ENCODE measurements at regions not wholly inside any gene's neighbourhood (a gene's known extent, or its start where the extent isn't known, plus 50 kb on each side); places are given as distances from the start of the nearest gene placed in this dataset.
"Not testable (repeated sequence)": the region's sequence is repeated elsewhere in the genome, so short reads cannot be mapped to it uniquely, and the experiment has no call there.

GRCh38 chr1:174105086-174105485, 54.2 kb upstream of the RABGAP1L start:
- DNase-seq = no peak

GRCh38 chr1:174103766-174104165, 55.6 kb upstream of the RABGAP1L start:
- DNase-seq = no peak

- DNase-seq = not testable (repeated sequence)
Observed at GRCh38 chr1:174101976-174102375, 57.3 kb upstream of the RABGAP1L start.

- DNase-seq = no peak
Observed at GRCh38 chr1:174097426-174097825, 61.9 kb upstream of the RABGAP1L start.

DNA sequence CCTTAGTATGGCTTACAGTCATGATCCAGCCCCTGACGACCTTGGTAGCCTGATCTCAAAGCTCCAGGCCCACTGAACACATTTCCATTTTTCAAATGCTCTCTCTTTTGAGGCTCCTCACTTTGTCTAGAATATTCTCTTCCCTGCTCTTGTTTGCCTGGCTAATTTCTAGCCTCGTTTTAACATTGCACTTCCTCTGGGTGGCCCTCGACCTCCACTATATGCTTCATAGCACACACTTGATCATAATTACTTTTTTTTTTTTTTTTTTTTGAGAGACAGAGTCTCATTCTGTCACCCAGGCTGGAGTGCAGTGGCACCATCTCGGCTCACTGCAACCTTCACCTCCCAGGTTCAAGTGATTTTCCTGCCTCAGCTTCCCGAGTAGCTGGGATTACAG, 65.5 kb upstream of the RABGAP1L start:
- DNase-seq = peak; percentile 4

GRCh38 chr1:174090471-174090870, 68.3 kb upstream of the RC3H1 start:
- DNase-seq = no peak

- no peak for DNase-seq
Observed at GRCh38 chr1:174080819-174081218, 58.7 kb upstream of the RC3H1 start.

DNA sequence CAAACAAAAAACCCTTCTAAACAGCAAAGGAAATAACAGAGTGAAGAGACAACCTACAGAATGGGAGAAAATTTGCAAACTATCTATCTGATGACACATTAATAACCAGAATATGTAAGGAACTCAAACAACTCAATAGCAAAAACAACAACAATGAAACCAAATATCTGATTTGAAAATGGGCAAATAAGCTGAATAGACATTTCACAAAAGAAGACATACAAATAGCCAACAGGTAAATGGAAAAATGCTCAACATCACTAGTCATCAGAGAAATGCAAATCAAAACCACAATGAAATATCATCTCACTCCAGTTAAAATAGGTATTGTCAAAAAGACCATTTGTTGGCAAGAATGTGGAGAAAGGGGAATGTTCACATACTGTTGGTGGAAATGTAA, 57.6 kb upstream of the RC3H1 start:
- no peak for DNase-seq

GRCh38 chr1:174078916-174079315, 56.8 kb upstream of the RC3H1 start:
- DNase-seq = not testable (repeated sequence)

DNA sequence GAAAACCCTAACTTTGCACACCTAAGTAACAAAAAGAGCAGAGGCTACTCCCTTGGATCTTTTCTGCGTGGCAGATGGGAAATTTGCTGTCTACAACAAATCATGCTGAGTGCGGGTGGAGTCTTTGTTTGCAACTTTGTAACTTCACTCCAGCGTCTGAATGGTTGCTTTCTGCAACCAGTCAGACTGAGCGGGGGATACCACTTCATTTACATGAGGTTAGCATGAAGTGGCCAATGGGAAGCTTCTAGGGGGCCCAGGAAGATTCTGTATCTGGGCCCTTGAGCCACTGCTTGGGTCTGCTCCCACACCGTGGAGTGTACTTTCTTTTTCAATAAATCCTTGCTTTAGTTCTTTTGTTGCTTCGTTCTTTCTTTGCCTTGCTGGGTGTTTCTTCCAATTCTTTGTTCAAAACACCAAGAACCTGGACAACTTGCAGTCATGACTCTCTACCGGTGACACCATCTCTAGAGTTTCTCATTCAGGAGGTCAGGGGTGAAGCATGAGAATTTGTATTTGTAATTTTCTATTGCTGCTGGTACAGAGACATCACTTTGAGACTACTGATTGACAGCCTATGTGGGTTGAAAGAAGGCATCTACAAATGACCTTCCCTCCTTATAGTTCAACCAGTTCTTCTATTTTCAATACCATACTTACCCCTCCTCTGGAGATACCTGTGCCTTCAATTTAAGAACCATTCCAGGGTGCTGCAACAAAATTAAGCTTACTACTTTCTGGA, 55.8 kb upstream of the RC3H1 start:
- no peak for DNase-seq

DNA sequence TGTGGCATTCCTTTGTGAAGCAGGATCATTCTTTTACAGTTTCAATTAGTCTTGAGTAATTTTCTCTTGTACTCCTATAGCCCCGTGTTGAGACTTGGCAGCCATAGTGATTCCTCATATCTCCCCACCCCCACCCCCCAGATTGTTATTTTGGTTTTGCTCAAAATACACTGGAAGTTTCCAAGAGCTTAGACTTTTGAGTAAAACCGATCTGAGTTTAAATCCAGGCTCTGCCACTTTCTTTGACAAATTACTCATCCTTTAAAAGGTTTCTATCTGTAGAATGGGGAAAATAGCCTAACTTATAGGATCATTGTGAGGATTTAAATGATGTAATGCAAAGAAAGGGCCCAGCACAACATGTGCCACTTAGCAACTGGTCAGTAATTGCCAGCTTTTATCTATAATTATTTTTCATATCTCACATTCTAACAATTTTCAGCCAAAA, 53.1 kb upstream of the RC3H1 start:
- no peak for DNase-seq

DNA sequence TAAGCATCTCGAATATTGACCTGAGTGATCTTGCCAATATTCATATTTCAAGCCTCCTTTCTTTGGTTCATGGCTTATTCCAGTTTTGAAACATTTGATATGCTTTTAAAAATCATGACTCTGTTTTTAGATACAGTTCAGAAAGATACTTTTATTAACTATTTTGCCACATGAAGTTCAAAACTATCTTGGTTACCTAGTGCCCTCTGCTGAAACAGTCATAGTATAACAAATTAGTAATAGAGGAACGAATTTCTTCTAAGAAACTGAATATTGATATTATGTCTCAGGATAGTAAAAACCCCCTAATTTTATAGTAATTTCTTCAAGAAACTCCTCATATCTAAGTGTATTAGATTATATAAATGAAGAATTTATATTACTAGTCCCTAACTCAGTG, 52.6 kb upstream of the RC3H1 start:
- DNase-seq = peak; percentile 3

GRCh38 chr1:174072581-174072980, 50.4 kb upstream of the RC3H1 start:
- no peak for DNase-seq

All from CD4-positive, alpha-beta T cell treated with Interleukin-10 for 1 hour (primary cell).